Endothelial cell of umbilical vein (primary cell): ENCODE measurements at regions not wholly inside any gene's neighbourhood (a gene's known extent, or its start where the extent isn't known, plus 50 kb on each side); places are given as distances from the start of the nearest gene placed in this dataset.
"Not testable (repeated sequence)": the region's sequence is repeated elsewhere in the genome, so short reads cannot be mapped to it uniquely, and the experiment has no call there.

Experiments
- EZH2 ChIP-seq: IDR thresholded peaks from 2 replicates; pipeline ENCODE4 v1.6.1; 2012; ENCODE audit warnings: borderline replicate concordance, low read depth, mild to moderate bottlenecking, moderate library complexity, low read length, inconsistent platforms; ENCODE audit not compliant: severe bottlenecking
- FOS ChIP-seq: IDR thresholded peaks from 2 replicates; pipeline ENCODE4 v1.6.1; 2011; ENCODE audit warnings: mild to moderate bottlenecking, low read length, moderate library complexity, borderline replicate concordance; ENCODE audit not compliant: insufficient read depth
- GATA2 ChIP-seq: IDR thresholded peaks from 2 replicates; pipeline ENCODE4 v1.7.0; 2011; ENCODE audit warnings: low read depth, mild to moderate bottlenecking, moderate library complexity, mixed read lengths, low read length; ENCODE audit not compliant: insufficient read length, insufficient read depth
- JUN ChIP-seq: IDR thresholded peaks from 2 replicates; pipeline ENCODE4 v1.6.1; 2011; ENCODE audit warnings: borderline replicate concordance, low read depth; ENCODE audit not compliant: insufficient read length, insufficient read depth
- MYC ChIP-seq: IDR thresholded peaks from one replicate; pipeline ENCODE4 v1.6.1; 2011; ENCODE audit warnings: mild to moderate bottlenecking, low read depth, low read length
- POLR2A ChIP-seq: IDR thresholded peaks from 2 replicates; pipeline ENCODE4 v1.6.1; 2012; ENCODE audit warnings: low read depth, mild to moderate bottlenecking, control low read depth, low read length
- POLR2AphosphoS5 ChIP-seq: IDR thresholded peaks from 2 replicates; pipeline ENCODE4 v1.6.1; 2012; ENCODE audit warnings: low read depth, mild to moderate bottlenecking, control low read depth, low read length, moderate library complexity; ENCODE audit not compliant: insufficient read depth
- TF ChIP-seq, protein P1 (sequence below), 2 donors: IDR thresholded peaks; 1 replicate in 1 of 2; 2 replicates in 1 of 2; pipeline ENCODE4 v1.5.1; 2011; ENCODE audit warnings: low read length in 2 of 2, mild to moderate bottlenecking in 2 of 2, moderate library complexity in 2 of 2, control low read depth in 1 of 2, inconsistent platforms in 1 of 2, low read depth in 1 of 2; ENCODE audit not compliant: insufficient read depth in 1 of 2; ENCODE audit errors: extremely low read depth in 1 of 2

DNA sequence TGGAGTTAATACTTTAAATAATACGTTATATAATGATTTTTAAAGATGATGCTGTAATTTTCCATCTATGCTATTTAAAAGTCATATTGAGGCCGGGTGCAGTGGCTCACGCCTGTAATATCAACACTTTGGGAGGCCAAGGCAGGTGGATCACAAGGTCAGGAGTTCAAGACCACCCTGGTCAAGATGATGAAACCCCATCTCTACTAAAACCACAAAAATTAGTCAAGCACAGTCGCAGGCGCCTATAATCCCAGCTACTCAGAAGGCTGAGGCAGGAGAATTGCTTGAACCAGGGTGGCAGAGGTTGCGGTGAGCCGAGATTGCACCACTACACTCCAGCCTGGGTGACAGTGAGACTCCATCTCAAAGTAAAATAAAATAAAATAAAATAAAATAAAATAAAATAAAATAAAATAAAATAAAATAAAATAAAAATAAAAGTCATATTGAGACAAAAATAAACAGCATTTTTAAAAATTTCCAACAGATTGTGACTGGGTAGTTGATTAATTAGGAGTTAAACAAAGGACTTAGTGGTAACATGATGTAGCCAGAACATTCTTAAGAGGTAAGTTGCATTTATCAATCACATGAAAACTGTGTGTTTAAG, 73.1 kb upstream of the SEM1 start:
- TF ChIP-seq POLR2AphosphoS5, MYC, POLR2A, EZH2, JUN, FOS, GATA2: not testable (repeated sequence)
- TF ChIP-seq, protein P1, sequence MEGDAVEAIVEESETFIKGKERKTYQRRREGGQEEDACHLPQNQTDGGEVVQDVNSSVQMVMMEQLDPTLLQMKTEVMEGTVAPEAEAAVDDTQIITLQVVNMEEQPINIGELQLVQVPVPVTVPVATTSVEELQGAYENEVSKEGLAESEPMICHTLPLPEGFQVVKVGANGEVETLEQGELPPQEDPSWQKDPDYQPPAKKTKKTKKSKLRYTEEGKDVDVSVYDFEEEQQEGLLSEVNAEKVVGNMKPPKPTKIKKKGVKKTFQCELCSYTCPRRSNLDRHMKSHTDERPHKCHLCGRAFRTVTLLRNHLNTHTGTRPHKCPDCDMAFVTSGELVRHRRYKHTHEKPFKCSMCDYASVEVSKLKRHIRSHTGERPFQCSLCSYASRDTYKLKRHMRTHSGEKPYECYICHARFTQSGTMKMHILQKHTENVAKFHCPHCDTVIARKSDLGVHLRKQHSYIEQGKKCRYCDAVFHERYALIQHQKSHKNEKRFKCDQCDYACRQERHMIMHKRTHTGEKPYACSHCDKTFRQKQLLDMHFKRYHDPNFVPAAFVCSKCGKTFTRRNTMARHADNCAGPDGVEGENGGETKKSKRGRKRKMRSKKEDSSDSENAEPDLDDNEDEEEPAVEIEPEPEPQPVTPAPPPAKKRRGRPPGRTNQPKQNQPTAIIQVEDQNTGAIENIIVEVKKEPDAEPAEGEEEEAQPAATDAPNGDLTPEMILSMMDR (IDR thresholded peaks at IDR 0.05; ENCODE audit: extremely low read depth in 1 of 2, insufficient read depth in 1 of 2, low read depth in 1 of 2, low read length in 2 of 2): not testable (repeated sequence)
